SU-DHL-6 (cell line): ENCODE measurements at regions not wholly inside any gene's neighbourhood (a gene's known extent, or its start where the extent isn't known, plus 50 kb on each side); places are given as distances from the start of the nearest gene placed in this dataset.

Experiments used
- H2AFZ ChIP-seq: fragments of 200-600 bp; sonication (generic); 2 replicates; pipeline ENCODE4 v1.6.1; 2014; ENCODE audit warnings: low read depth, mild to moderate bottlenecking, moderate library complexity, mixed read lengths, antibody characterized with exemption, low read length; ENCODE audit not compliant: severe bottlenecking
- H3F3A ChIP-seq: fragments of 200-600 bp; shearing (Covaris generic); 2 replicates; pipeline ENCODE4 v1.6.0; 2016; ENCODE audit warnings: antibody characterized with exemption, mild to moderate bottlenecking; ENCODE audit not compliant: insufficient read depth
- H3K27ac ChIP-seq: fragments of 200-600 bp; sonication (generic); 2 replicates; pipeline ENCODE4 v1.5.1; 2016; ENCODE audit warnings: low read depth, mild to moderate bottlenecking, low read length, moderate library complexity, mixed read lengths
- H3K27me3 ChIP-seq: fragments of 200-600 bp; sonication (generic), shearing (Covaris generic); 2 replicates; pipeline ENCODE4 v1.6.0; 2014; ENCODE audit warnings: mild to moderate bottlenecking, low read length
- H3K36me3 ChIP-seq: fragments of 200-600 bp; sonication (generic); 2 replicates; pipeline ENCODE4 v1.6.1; 2014; ENCODE audit warnings: mild to moderate bottlenecking, low read length, mixed read lengths
- H3K4me2 ChIP-seq: fragments of 300-600, 200-600 bp; shearing (Covaris generic), sonication (generic); 2 replicates; pipeline ENCODE4 v1.6.0; 2014; ENCODE audit warnings: low read length, low read depth, mild to moderate bottlenecking; ENCODE audit not compliant: poor library complexity, severe bottlenecking
- H3K4me3 ChIP-seq: fragments of 200-600 bp; sonication (generic); 2 replicates; pipeline ENCODE4 v1.5.1; 2014; ENCODE audit warnings: antibody characterized with exemption, low read length, mild to moderate bottlenecking, mixed read lengths; ENCODE audit not compliant: insufficient read depth, poor library complexity, severe bottlenecking
- H3K79me2 ChIP-seq: fragments of 200-600 bp; sonication (generic); 2 replicates; pipeline ENCODE4 v1.6.1; 2014; ENCODE audit warnings: mild to moderate bottlenecking, low read length, moderate library complexity; ENCODE audit not compliant: insufficient read depth
- H3K9ac ChIP-seq: fragments of 200-600 bp; sonication (generic); 2 replicates; pipeline ENCODE4 v1.7.0; 2014; ENCODE audit warnings: mild to moderate bottlenecking, low read length
- H3K9me2 ChIP-seq: fragments of 200-600 bp; sonication (generic); replicated peaks from 2 replicates; pipeline ENCODE4 v1.6.1; 2014; ENCODE audit warnings: low read length; ENCODE audit not compliant: insufficient read depth
- H3K9me3 ChIP-seq: fragments of 200-600 bp; sonication (generic); 2 replicates; pipeline ENCODE4 v1.6.1; 2014; ENCODE audit warnings: low read length, mixed read lengths; ENCODE audit not compliant: insufficient read depth
- H4K20me1 ChIP-seq: fragments of 200-600 bp; sonication (generic); 2 replicates; pipeline ENCODE4 v1.6.1; 2014; ENCODE audit warnings: low read depth, mild to moderate bottlenecking, antibody characterized with exemption, low read length, moderate library complexity, mixed read lengths
- EZH2phosphoT487 ChIP-seq: fragments of 200-600 bp; sonication (generic), shearing (Covaris generic); conservative IDR thresholded peaks from 2 replicates; pipeline ENCODE4 v1.6.1; 2018; ENCODE audit warnings: mild to moderate bottlenecking, antibody characterized with exemption, low read length, moderate library complexity, mixed read lengths
- TF ChIP-seq, protein P1 (sequence below): fragments of 200-600 bp; sonication (generic); IDR thresholded peaks from one replicate; pipeline ENCODE4 v1.5.1; 2017; ENCODE audit warnings: antibody characterized with exemption, mild to moderate bottlenecking, low read length, moderate library complexity; ENCODE audit not compliant: insufficient read depth, poor library complexity, severe bottlenecking

DNA sequence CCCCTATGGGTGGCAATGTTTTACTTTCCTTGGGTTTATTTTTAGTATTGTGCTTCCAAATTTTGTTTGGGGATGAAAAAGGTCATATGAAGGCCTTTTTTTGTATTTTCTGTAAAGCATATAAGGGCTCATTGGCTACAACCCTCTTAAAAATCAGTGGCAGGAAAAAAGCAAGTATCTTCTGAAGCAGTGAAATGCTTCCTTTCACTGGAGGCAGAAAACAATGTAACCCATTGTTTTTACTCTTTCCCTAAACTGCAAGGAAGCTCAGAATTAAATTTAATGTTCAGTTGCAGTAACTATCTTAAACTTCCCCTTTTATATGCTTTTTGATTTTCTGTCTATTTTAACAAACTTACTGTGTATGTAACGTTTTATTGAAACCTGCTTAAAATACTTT is 148.7 kb upstream of the LYZL1 start:
- Histone ChIP-seq H3K9me2 (no peaks in the 10 kb centered on the region), H3K79me2 (no peaks in the 10 kb centered on the region), H3K4me2 (no peak overlapping the region), H4K20me1 (no peaks in the 10 kb centered on the region), H3K36me3 (no peaks in the 10 kb centered on the region), H3F3A (no peaks in the 10 kb centered on the region), H3K27me3 (no peaks in the 10 kb centered on the region; the same call in 1 of the 2 replicates), H3K27ac (no peak overlapping the region), H2AFZ (no peak overlapping the region), H3K9me3 (no peaks in the 10 kb centered on the region), H3K4me3 (no peak overlapping the region), H3K9ac (no peak overlapping the region)
- no peak for TF ChIP-seq EZH2phosphoT487
- TF ChIP-seq, protein P1, sequence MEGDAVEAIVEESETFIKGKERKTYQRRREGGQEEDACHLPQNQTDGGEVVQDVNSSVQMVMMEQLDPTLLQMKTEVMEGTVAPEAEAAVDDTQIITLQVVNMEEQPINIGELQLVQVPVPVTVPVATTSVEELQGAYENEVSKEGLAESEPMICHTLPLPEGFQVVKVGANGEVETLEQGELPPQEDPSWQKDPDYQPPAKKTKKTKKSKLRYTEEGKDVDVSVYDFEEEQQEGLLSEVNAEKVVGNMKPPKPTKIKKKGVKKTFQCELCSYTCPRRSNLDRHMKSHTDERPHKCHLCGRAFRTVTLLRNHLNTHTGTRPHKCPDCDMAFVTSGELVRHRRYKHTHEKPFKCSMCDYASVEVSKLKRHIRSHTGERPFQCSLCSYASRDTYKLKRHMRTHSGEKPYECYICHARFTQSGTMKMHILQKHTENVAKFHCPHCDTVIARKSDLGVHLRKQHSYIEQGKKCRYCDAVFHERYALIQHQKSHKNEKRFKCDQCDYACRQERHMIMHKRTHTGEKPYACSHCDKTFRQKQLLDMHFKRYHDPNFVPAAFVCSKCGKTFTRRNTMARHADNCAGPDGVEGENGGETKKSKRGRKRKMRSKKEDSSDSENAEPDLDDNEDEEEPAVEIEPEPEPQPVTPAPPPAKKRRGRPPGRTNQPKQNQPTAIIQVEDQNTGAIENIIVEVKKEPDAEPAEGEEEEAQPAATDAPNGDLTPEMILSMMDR, result no peak

DNA sequence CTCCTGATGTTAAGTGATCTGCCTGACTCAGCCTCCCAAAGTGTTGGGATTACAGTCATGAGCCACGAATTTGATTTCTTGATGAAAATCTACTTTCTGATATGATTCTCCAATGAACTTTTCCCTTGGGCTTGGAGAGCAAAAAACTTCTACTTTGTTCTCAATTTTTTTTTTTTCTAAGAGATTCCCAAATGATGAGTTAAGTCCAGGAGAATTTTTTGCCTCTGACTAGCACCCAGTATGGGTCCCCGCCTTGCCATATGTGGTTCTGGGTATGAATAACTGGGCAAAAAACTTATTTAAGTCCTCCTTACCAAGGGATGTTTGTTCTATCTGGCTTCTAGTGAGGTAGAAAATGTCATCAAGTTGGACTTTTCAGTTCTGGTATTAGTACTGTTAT is 147.9 kb upstream of the LYZL1 start:
- no peaks in the 10 kb centered on the region for H3K9me2 ChIP-seq
- no peak overlapping the region for H3K4me3 ChIP-seq
- H4K20me1 ChIP-seq, result no peaks in the 10 kb centered on the region
- no peaks in the 10 kb centered on the region for H3K79me2 ChIP-seq
- no peak overlapping the region for H3K9ac ChIP-seq
- no peak overlapping the region for H2AFZ ChIP-seq
- H3F3A ChIP-seq, result no peaks in the 10 kb centered on the region
- no peaks in the 10 kb centered on the region for H3K9me3 ChIP-seq
- H3K27ac ChIP-seq, result no peak overlapping the region
- no peaks in the 10 kb centered on the region for H3K36me3 ChIP-seq
- TF ChIP-seq, protein P1, result no peak
- no peak for TF ChIP-seq EZH2phosphoT487
- H3K4me2 ChIP-seq, result no peak overlapping the region
- H3K27me3 ChIP-seq, result no peaks in the 10 kb centered on the region; the same call in 1 of the 2 replicates

DNA sequence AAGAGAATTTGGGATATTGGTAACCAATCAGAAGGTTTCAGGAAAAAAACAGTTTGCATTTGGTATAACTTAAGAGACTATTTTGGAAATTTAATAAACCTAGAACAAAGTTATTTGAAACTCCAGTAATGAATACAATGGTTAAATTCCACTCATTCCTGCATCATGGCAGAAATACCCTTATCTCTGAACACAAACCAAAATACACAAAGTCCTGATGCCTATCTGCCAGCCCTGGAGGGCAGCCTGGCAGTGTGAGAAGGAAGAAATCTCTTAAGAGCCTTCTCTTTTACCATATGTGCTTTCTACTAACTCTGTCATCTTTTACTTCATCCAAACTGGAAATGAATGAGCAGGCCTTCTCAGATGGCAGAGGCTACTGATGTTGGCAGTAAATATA is 147.1 kb upstream of the LYZL1 start:
- H3K79me2 ChIP-seq, result no peaks in the 10 kb centered on the region
- H3K27ac ChIP-seq, result no peak overlapping the region
- no peaks in the 10 kb centered on the region for H3K9me2 ChIP-seq
- H3K27me3 ChIP-seq, result no peaks in the 10 kb centered on the region; the same call in 1 of the 2 replicates
- H4K20me1 ChIP-seq, result no peaks in the 10 kb centered on the region
- no peak overlapping the region for H3K4me2 ChIP-seq
- no peaks in the 10 kb centered on the region for H3K9me3 ChIP-seq
- no peak for TF ChIP-seq EZH2phosphoT487
- TF ChIP-seq, protein P1, result no peak
- no peak overlapping the region for H2AFZ ChIP-seq
- no peak overlapping the region for H3K4me3 ChIP-seq
- no peaks in the 10 kb centered on the region for H3K36me3 ChIP-seq
- no peaks in the 10 kb centered on the region for H3F3A ChIP-seq
- no peak overlapping the region for H3K9ac ChIP-seq
